ENCODE measurements at regions not wholly inside any gene's neighbourhood (a gene's known extent, or its start where the extent isn't known, plus 50 kb on each side); places are given as distances from the start of the nearest gene placed in this dataset.

- in situ Hi-C loops (cut with MboI; ENCODE audit: low sequenced_read_pairs, unreplicated experiment): no loop called here
- TF ChIP-seq CTCF (IDR thresholded peaks at IDR 0.05; ENCODE audit: borderline replicate concordance, control extremely low read depth, extremely low read depth, insufficient read depth, missing control alignments): no peak
Observed at GRCh38 chr9:97747201-97747965, 50.2 kb upstream of the XPA start.

GRCh38 chr9:97748525-97748924, 51.4 kb upstream of the XPA start:
- TF ChIP-seq CTCF (IDR thresholded peaks at IDR 0.05; ENCODE audit: borderline replicate concordance, control extremely low read depth, extremely low read depth, insufficient read depth, missing control alignments): no peak
- in situ Hi-C loops (cut with MboI; ENCODE audit: low sequenced_read_pairs, unreplicated experiment): no loop called here
- no peak for DNase-seq (ENCODE audit: low spot score)

More at GRCh38 chr9:97747201-97747965, 50.2 kb upstream of the XPA start:
- no peak for DNase-seq (ENCODE audit: low spot score)

- TF ChIP-seq CTCF (IDR thresholded peaks at IDR 0.05; ENCODE audit: borderline replicate concordance, control extremely low read depth, extremely low read depth, insufficient read depth, missing control alignments): no peak
- no peak for DNase-seq (ENCODE audit: low spot score)
- in situ Hi-C loops (cut with MboI; ENCODE audit: low sequenced_read_pairs, unreplicated experiment): no loop called here
Observed at GRCh38 chr9:97749928-97750327, 52.8 kb upstream of the XPA start.

- no peak for DNase-seq (ENCODE audit: low spot score)
- in situ Hi-C loops (cut with MboI; ENCODE audit: low sequenced_read_pairs, unreplicated experiment): no loop called here
- TF ChIP-seq CTCF (IDR thresholded peaks at IDR 0.05; ENCODE audit: borderline replicate concordance, control extremely low read depth, extremely low read depth, insufficient read depth, missing control alignments): no peak
Observed at GRCh38 chr9:97751531-97751930, 54.4 kb upstream of the XPA start.

- DNase-seq (ENCODE audit: low spot score): no peak
- in situ Hi-C loops (cut with MboI; ENCODE audit: low sequenced_read_pairs, unreplicated experiment): no loop called here
Observed at GRCh38 chr9:97752274-97752673, 55.1 kb upstream of the XPA start.

GRCh38 chr9:97753364-97753763, 56.2 kb upstream of the XPA start:
- DNase-seq (ENCODE audit: low spot score): no peak
- TF ChIP-seq CTCF (IDR thresholded peaks at IDR 0.05; ENCODE audit: borderline replicate concordance, control extremely low read depth, extremely low read depth, insufficient read depth, missing control alignments): no peak
- in situ Hi-C loops (cut with MboI; ENCODE audit: low sequenced_read_pairs, unreplicated experiment): no loop called here

More at GRCh38 chr9:97752274-97752673, 55.1 kb upstream of the XPA start:
- no peak for TF ChIP-seq CTCF (IDR thresholded peaks at IDR 0.05; ENCODE audit: borderline replicate concordance, control extremely low read depth, extremely low read depth, insufficient read depth, missing control alignments)

All from GM13976 (cell line).